ENCODE measurements at regions not wholly inside any gene's neighbourhood (a gene's known extent, or its start where the extent isn't known, plus 50 kb on each side); places are given as distances from the start of the nearest gene placed in this dataset.
"Not testable (repeated sequence)": the region's sequence is repeated elsewhere in the genome, so short reads cannot be mapped to it uniquely, and the experiment has no call there.

DNA sequence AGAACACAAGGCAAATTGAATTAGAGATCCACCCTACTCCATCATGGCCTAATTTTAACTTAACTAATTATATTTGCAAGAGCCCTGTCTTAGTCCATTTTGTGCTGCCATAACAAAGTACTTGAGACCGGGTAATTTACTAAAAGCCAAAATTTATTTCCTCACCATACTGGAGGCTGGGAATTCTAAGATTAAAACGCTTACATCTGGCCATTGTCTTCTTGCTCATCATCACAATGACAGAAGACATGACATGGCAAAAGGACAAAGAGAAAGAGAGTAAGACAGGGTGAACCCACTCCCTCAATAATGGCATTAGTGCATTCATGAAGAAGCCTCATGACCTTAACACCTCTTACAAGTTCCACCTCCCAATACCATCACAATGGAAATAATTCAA lies 1068.6 kb downstream of the DNAJB9 start:
- DNase-seq (ENCODE audit: low spot score), result no peak
- no peak for ATAC-seq (ENCODE audit: low FRiP score)
- TF ChIP-seq, protein P1, sequence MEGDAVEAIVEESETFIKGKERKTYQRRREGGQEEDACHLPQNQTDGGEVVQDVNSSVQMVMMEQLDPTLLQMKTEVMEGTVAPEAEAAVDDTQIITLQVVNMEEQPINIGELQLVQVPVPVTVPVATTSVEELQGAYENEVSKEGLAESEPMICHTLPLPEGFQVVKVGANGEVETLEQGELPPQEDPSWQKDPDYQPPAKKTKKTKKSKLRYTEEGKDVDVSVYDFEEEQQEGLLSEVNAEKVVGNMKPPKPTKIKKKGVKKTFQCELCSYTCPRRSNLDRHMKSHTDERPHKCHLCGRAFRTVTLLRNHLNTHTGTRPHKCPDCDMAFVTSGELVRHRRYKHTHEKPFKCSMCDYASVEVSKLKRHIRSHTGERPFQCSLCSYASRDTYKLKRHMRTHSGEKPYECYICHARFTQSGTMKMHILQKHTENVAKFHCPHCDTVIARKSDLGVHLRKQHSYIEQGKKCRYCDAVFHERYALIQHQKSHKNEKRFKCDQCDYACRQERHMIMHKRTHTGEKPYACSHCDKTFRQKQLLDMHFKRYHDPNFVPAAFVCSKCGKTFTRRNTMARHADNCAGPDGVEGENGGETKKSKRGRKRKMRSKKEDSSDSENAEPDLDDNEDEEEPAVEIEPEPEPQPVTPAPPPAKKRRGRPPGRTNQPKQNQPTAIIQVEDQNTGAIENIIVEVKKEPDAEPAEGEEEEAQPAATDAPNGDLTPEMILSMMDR (IDR thresholded peaks at IDR 0.05), result no peak

DNA sequence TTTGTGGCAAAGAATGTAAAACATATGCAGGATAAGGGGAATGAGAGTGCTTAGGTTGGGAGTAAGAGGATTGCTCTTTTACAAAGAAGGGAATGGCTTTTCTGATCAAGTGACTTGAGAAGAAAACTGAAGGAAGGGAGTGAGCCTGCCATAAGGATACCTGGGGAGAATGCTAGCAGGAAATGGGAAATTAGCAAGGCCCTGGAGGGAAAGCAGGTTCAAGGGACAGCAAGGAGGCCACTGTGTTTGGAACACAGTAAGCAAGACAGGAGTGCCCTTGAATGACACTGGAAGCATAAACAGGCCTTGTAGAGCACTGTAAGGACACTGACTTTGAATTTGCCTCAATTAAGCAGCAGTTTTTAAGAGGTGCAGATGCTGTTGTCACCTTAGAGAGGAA lies 1069.9 kb downstream of the DNAJB9 start:
- DNase-seq (ENCODE audit: low spot score) (no peak), ATAC-seq (ENCODE audit: low FRiP score) (no peak)
- TF ChIP-seq, protein P1 (IDR thresholded peaks at IDR 0.05), result no peak

DNA sequence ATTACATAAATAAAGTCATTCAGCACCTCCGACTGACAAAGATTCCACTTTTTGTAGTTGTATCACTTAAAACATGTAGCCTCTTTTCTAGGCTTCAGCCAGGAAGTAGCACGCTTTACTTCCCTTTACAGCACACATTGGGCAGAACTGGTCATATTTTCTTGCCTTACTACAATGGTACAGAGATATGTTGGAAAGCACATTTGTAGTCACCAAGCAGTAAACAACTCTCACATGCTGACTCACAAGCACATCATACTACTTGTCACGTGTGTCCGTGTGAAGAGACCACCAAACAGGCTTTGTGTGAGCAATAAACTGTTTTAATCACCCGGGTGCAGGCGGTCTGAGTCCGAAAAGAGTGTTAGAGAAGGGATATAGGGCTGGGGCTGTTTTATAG lies 1071.8 kb downstream of the DNAJB9 start:
- TF ChIP-seq, protein P1 (IDR thresholded peaks at IDR 0.05), result no peak
- ATAC-seq (ENCODE audit: low FRiP score) (no peak), DNase-seq (ENCODE audit: low spot score) (no peak)

DNA sequence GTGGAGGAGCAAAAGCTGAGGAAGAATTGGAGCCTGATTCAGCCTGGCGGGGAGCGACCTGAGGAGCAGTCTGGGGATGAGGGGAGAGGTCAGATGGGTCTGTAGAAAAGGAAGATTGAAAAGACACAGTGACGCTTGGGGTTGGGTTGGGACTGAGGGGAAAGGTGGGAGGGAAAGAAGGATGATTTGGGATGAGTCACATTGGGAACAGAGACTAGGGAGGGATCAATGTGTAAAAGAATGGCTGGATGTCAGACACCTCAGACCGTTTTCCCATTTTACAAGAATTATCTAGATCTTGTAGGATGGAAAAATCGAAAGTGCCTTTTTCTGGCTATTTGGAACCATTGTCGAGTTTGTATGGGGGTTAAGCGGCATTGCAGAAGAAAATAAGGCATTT lies 1076.5 kb downstream of the DNAJB9 start:
- no peak for DNase-seq (ENCODE audit: low spot score)
- TF ChIP-seq, protein P1 (IDR thresholded peaks at IDR 0.05), result no peak
- no peak for ATAC-seq (ENCODE audit: low FRiP score)

DNA sequence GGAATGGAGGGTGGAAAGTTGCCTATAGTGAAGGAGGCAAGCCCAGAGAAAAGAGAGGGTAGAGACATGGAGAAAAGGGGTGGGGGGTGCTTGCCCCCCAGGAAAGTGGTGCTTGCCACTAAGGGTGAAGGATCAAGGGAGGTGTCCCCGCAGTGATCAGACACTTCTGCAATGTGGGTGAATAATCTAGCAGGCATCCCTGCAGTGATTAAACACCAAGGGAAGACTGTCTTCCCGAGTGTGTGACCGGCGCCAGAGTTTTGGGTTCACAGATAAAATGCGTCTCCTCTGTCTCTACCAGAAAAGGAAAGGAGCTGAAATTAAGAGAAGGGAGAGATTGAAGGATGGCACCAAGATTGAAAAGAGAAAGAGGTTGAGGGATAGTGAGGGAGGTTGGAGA lies 1076.9 kb downstream of the DNAJB9 start:
- not testable (repeated sequence) for ATAC-seq (ENCODE audit: low FRiP score); DNase-seq (ENCODE audit: low spot score)

DNA sequence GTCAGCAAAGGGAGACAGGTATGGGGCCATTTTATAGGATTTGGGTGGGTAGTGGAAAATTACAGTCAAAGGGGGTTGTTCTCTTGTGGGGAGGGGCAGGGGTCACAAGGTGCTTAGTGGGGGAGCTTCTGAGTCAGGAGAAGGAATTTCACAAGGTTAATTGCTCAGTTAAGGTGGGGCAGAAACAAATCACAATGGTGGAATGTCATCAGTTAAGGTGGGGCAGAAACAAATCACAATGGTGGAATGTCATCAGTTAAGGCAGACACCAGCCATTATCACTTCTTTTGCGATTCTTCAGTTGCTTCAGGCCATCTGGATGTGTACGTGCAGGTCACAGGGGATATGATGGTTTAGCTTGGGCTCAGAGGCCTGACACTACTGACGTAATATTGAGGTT lies 1077.6 kb downstream of the DNAJB9 start:
- ATAC-seq (ENCODE audit: low FRiP score); DNase-seq (ENCODE audit: low spot score): not testable (repeated sequence)

DNA sequence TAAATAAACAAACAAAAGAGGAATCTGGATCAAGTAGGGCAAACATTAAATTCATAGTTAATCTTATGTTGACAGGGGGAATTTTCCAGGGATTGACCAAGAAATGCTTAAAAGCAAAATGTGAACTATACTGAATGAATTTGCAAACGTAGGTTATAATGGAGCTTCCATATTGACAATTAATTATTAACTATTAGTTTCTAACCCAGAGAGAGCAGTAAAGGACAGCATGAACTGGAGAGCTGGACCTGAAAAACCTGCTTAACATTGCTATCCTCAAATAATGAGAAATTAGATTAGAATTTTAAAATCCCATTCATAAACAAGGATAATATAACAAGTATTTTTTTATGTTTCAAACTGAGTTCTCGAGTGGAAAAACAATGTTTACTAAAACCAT lies 1089.6 kb downstream of the DNAJB9 start:
- TF ChIP-seq, protein P1 (IDR thresholded peaks at IDR 0.05), result no peak
- DNase-seq (ENCODE audit: low spot score) (no peak), ATAC-seq (ENCODE audit: low FRiP score) (no peak)

DNA sequence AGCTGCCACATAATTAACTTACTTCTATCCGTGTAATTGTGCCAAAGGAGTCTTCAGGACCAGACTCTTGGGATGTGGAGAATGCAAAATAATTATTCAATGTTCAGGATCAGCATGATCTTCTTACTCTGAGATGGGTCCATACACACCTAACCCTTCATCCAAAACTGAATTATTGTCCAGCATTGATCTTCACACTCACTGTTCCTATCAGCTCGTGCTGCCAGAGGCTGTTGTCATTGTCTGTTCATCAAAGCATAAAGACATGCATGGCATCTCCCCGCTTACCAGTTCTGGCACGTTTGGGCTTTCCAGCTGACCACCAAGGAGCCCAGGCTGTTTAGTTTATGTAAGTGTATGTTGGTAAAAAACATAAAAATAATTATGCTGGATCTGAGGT lies 1090.7 kb downstream of the DNAJB9 start:
- no peak for ATAC-seq (ENCODE audit: low FRiP score)
- no peak for DNase-seq (ENCODE audit: low spot score)
- TF ChIP-seq, protein P1 (IDR thresholded peaks at IDR 0.05), result no peak
